ENCODE measurements at regions not wholly inside any gene's neighbourhood (a gene's known extent, or its start where the extent isn't known, plus 50 kb on each side); places are given as distances from the start of the nearest gene placed in this dataset.

DNA sequence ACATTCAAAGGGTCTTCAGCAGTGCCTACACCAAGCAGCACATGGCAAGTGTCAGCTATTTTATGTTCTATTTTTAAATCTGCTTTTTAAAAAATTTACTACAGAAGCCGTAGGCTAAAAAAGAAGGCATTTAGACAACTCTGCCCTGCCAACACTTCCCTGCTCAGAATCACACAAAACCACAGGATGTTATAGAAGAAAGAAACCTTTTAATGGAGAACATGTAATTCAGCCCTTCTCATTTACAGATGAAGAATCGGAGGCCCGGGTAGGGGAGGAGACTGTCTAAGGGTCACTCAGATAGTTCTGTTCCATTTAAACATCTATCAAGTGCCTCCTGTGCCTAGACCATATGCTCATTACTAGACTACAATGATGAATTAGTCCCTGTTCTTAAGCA, 171.8 kb upstream of the NTF3 start:
- Histone ChIP-seq H3K27ac (no peak overlapping the region), H3K4me3 (no peak overlapping the region), H3K4me1 (no peaks in the 10 kb centered on the region), H3K27me3 (no peaks in the 10 kb centered on the region), H3K9me3 (no peaks in the 10 kb centered on the region), H3K36me3 (no peaks in the 10 kb centered on the region)
- DNase-seq (ENCODE audit: low spot score) = no peak
- TF ChIP-seq, protein P1, sequence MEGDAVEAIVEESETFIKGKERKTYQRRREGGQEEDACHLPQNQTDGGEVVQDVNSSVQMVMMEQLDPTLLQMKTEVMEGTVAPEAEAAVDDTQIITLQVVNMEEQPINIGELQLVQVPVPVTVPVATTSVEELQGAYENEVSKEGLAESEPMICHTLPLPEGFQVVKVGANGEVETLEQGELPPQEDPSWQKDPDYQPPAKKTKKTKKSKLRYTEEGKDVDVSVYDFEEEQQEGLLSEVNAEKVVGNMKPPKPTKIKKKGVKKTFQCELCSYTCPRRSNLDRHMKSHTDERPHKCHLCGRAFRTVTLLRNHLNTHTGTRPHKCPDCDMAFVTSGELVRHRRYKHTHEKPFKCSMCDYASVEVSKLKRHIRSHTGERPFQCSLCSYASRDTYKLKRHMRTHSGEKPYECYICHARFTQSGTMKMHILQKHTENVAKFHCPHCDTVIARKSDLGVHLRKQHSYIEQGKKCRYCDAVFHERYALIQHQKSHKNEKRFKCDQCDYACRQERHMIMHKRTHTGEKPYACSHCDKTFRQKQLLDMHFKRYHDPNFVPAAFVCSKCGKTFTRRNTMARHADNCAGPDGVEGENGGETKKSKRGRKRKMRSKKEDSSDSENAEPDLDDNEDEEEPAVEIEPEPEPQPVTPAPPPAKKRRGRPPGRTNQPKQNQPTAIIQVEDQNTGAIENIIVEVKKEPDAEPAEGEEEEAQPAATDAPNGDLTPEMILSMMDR (IDR thresholded peaks at IDR 0.05) = no peak

DNA sequence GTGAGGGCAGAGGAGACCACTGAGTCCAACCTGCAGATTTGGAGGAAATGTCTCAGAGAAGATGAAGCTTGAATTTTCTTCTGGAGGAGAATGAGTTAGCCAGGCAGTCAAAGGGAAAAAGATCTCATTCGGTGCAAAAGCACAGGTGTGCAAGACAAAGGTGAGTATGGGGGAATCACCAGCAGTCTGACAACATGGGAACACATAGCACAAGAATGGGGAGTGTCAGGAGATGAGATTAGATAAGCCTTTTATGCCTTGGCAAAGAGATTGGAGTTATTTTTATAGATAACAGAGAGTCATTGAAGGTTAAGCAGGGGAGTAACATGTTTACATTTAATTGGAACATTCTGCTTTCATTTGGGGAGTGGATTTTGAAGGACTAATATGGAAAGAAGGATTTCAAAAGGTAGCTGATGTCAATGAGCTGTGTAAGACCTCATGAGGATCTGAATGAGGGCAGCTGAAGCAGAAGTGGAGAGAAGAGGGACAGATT, 171.3 kb upstream of the NTF3 start:
- H3K4me1 ChIP-seq = no peaks in the 10 kb centered on the region
- H3K36me3 ChIP-seq = no peaks in the 10 kb centered on the region
- H3K27ac ChIP-seq = no peak overlapping the region
- TF ChIP-seq, protein P1 (IDR thresholded peaks at IDR 0.05) = no peak
- H3K4me3 ChIP-seq = no peak overlapping the region
- no peak for DNase-seq (ENCODE audit: low spot score)
- H3K9me3 ChIP-seq = no peaks in the 10 kb centered on the region
- no peaks in the 10 kb centered on the region for H3K27me3 ChIP-seq

DNA sequence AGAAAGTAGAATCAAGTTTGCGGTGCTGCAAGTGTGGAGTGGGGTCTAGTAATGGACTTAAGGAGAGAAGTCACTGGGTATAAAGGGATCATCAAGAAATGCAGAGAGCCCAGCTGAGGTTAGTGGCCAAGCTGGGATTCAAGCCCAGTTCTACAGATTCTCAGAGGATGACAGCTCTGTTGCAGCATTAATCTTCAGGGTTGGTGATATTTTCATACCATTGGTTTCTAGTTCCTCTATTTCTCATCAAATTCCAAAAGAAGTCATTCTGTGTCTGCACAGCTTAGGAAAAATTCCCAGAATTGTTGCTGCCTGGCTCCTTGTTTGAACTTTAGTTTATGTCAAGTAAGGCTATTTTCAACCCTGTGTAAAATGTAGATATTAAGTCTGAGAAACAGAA, 169.5 kb upstream of the NTF3 start:
- H3K4me3 ChIP-seq = no peak overlapping the region
- H3K36me3 ChIP-seq = no peaks in the 10 kb centered on the region
- TF ChIP-seq, protein P1 (IDR thresholded peaks at IDR 0.05) = no peak
- DNase-seq (ENCODE audit: low spot score) = no peak
- H3K4me1 ChIP-seq = no peaks in the 10 kb centered on the region
- no peaks in the 10 kb centered on the region for H3K27me3 ChIP-seq
- H3K9me3 ChIP-seq = no peaks in the 10 kb centered on the region
- H3K27ac ChIP-seq = no peak overlapping the region

DNA sequence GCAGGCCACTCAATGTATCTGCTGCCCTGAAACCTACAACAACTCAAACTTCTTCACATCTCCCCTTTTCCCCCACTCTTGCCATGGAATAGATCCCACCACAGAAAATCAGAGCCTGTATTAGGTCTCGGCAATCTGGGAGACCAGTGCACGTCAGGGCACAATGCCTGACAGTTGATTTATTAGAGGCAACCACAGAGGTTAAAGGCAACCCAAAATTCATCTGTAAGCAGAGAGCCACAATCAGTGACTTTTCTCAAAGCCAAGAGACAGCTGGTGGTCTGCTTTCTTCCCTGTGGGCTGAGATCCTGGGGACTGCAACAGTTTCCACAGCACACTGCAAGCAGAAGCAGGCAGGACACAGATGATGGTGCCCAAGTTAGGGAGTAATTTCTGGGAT, 169.0 kb upstream of the NTF3 start:
- TF ChIP-seq, protein P1 (IDR thresholded peaks at IDR 0.05) = no peak
- Histone ChIP-seq H3K9me3 (no peaks in the 10 kb centered on the region), H3K36me3 (no peaks in the 10 kb centered on the region), H3K27ac (no peak overlapping the region), H3K4me3 (no peak overlapping the region), H3K27me3 (no peaks in the 10 kb centered on the region), H3K4me1 (no peaks in the 10 kb centered on the region)
- DNase-seq (ENCODE audit: low spot score) = no peak

DNA sequence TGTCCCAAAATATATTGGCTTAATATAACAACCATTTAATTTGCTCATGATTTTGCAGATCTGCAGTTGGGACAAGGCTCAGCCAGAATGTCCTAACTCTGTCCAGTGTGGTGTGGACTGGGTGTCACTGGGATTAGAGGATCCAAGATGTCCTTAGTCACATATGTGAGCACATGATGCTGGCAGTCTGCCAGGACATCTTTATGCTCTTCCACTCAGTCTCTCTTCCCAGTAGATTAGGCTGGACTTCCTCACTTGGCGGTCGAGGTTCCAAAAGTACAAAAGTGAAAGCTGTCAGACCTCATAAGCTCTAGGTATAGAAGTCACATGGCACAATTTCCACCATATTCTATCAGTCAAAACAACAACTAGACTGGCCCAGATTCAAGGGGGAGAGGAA, 167.9 kb upstream of the NTF3 start:
- Histone ChIP-seq H3K9me3 (no peaks in the 10 kb centered on the region), H3K4me3 (no peak overlapping the region), H3K4me1 (no peaks in the 10 kb centered on the region), H3K27ac (no peak overlapping the region), H3K27me3 (no peaks in the 10 kb centered on the region), H3K36me3 (no peaks in the 10 kb centered on the region)
- DNase-seq (ENCODE audit: low spot score) = no peak
- TF ChIP-seq, protein P1 (IDR thresholded peaks at IDR 0.05) = no peak
